OCI-LY7 (cell line): ENCODE measurements at regions not wholly inside any gene's neighbourhood (a gene's known extent, or its start where the extent isn't known, plus 50 kb on each side); places are given as distances from the start of the nearest gene placed in this dataset.

ENCODE experiments used
- BruUV-seq: library from RNA; stranded (reverse); fragments of 400-500 nt; replicated peaks from 2 replicates; lab custom pipeline; 2021; lab: Mats Ljungman, UMichigan
- CTCF ChIA-PET: fragments of 300-600 bp; sonication (Branson Sonifier 250); formaldehyde crosslinking; loops from one replicate; lab custom pipeline; 2022; ENCODE audit warnings: antibody characterized with exemption; ENCODE audit not compliant: unreplicated experiment; lab: Charles Lee
- POLR2A ChIA-PET: fragments of 300-600 bp; sonication (Branson Sonifier 250); formaldehyde crosslinking; loops from one replicate; lab custom pipeline; 2022; ENCODE audit warnings: antibody characterized with exemption; lab: Charles Lee
- DNase-seq: peaks from one replicate; pipeline ENCODE4 v3.0.0-alpha.2; 2015; ENCODE audit warnings: low spot score
- H2AFZ ChIP-seq: fragments of 200-600 bp; sonication (generic), shearing (Covaris generic); 2 replicates; pipeline ENCODE4 v1.6.1; 2014; ENCODE audit warnings: mild to moderate bottlenecking, antibody characterized with exemption, low read length, moderate library complexity
- H3K27ac ChIP-seq: fragments of 200-600 bp; sonication (generic); 2 replicates; pipeline ENCODE4 v1.5.1; 2014; ENCODE audit warnings: mixed run types, low read depth, mild to moderate bottlenecking, moderate library complexity, low read length, inconsistent platforms; ENCODE audit not compliant: poor library complexity, severe bottlenecking
- H3K36me3 ChIP-seq: fragments of 200-600 bp; sonication (generic); 2 replicates; pipeline ENCODE4 v1.6.1; 2014; ENCODE audit warnings: mild to moderate bottlenecking, antibody characterized with exemption, low read length, moderate library complexity, mixed read lengths; ENCODE audit not compliant: insufficient read depth
- H3K4me1 ChIP-seq: fragments of 200-600 bp; sonication (generic); 2 replicates; pipeline ENCODE4 v1.5.1; 2014; ENCODE audit warnings: mild to moderate bottlenecking, low read length; ENCODE audit not compliant: insufficient read depth, poor library complexity, severe bottlenecking
- H3K4me2 ChIP-seq: fragments of 200-600 bp; sonication (generic); 2 replicates; pipeline ENCODE4 v1.6.1; 2014; ENCODE audit warnings: mild to moderate bottlenecking, low read length
- H3K4me3 ChIP-seq: fragments of 200-600 bp; sonication (generic); 2 replicates; pipeline ENCODE4 v1.5.1; 2014; ENCODE audit warnings: mild to moderate bottlenecking, low read depth, low read length; ENCODE audit not compliant: poor library complexity, severe bottlenecking
- H3K79me2 ChIP-seq: fragments of 200-600 bp; sonication (generic); 2 replicates; pipeline ENCODE4 v1.6.1; 2016; ENCODE audit warnings: low read depth, mild to moderate bottlenecking, low read length, moderate library complexity, mixed read lengths; ENCODE audit not compliant: insufficient read depth
- H3K9me2 ChIP-seq: fragments of 200-600 bp; sonication (generic); 2 replicates; pipeline ENCODE4 v1.6.1; 2016; ENCODE audit warnings: mild to moderate bottlenecking, low read length, mixed read lengths; ENCODE audit not compliant: insufficient read depth
- H3K9me3 ChIP-seq: fragments of 200-600 bp; sonication (generic); 2 replicates; pipeline ENCODE4 v1.6.1; 2014; ENCODE audit warnings: mild to moderate bottlenecking, mixed run types, low read length, mixed read lengths
- H4K20me1 ChIP-seq: fragments of 200-600 bp; sonication (generic); 2 replicates; pipeline ENCODE4 v1.6.1; 2014; ENCODE audit warnings: mild to moderate bottlenecking, antibody characterized with exemption, low read length, moderate library complexity, mixed read lengths; ENCODE audit not compliant: insufficient read depth
- CTCF ChIP-seq: fragments of 200-600 bp; sonication (generic); conservative IDR thresholded peaks from 2 replicates; pipeline ENCODE4 v1.5.1; 2014; ENCODE audit warnings: mild to moderate bottlenecking, antibody characterized with exemption, low read length, moderate library complexity, mixed read lengths
- EZH2phosphoT487 ChIP-seq: fragments of 200-600 bp; sonication (generic); IDR thresholded peaks from 2 replicates; pipeline ENCODE4 v1.6.1; 2018; ENCODE audit warnings: low read depth, borderline replicate concordance, mild to moderate bottlenecking, mixed run types, antibody characterized with exemption, low read length, moderate library complexity, mixed read lengths
- intact Hi-C: fragments of 100-400 bp; cut with micrococcal nuclease; formaldehyde crosslinking; loops from one replicate; pipeline ENCODE4 v1.10.0; 2022; ENCODE audit not compliant: unreplicated experiment

- ChIA-PET CTCF (no interaction called here), POLR2A (interaction anchor here (0.7 kb wide), 2 partner anchors 49 to 543 kb away, joined by 3 to 4 read pairs; no protein-coding TSS in a partner anchor)
- no TSS peak for BruUV-seq
- H3K79me2 ChIP-seq: no peaks in the 10 kb centered on the region
- H3K36me3 ChIP-seq: no peaks in the 10 kb centered on the region
- H3K4me3 ChIP-seq: no peak overlapping the region
- no peak overlapping the region for H3K27ac ChIP-seq
- H4K20me1 ChIP-seq: no peaks in the 10 kb centered on the region
- TF ChIP-seq CTCF (no peak), EZH2phosphoT487 (no peak)
- no peaks in the 10 kb centered on the region for H3K9me2 ChIP-seq
- no peak overlapping the region for H3K4me2 ChIP-seq
- intact Hi-C loops: no loop called here
- no peaks in the 10 kb centered on the region for H3K9me3 ChIP-seq
- no peak overlapping the region for H2AFZ ChIP-seq
- H3K4me1 ChIP-seq: no peaks in the 10 kb centered on the region
- no peak for DNase-seq
Observed at GRCh38 chr4:135538698-135539097, 1337.1 kb upstream of the PABPC4L start.

- BruUV-seq: no TSS peak
- H3K4me1 ChIP-seq: no peaks in the 10 kb centered on the region
- ChIA-PET CTCF (no interaction called here), POLR2A (interaction anchor here (1.0 kb wide), 1 partner anchor 384 kb away, joined by 3 read pairs; no protein-coding TSS in a partner anchor)
- H3K36me3 ChIP-seq: no peaks in the 10 kb centered on the region
- no peaks in the 10 kb centered on the region for H3K9me3 ChIP-seq
- no peak overlapping the region for H2AFZ ChIP-seq
- H3K4me2 ChIP-seq: no peak overlapping the region
- no peak overlapping the region for H3K4me3 ChIP-seq
- no peak overlapping the region for H3K27ac ChIP-seq
- no peaks in the 10 kb centered on the region for H3K9me2 ChIP-seq
- no peaks in the 10 kb centered on the region for H3K79me2 ChIP-seq
- intact Hi-C loops: no loop called here
- H4K20me1 ChIP-seq: no peaks in the 10 kb centered on the region
- TF ChIP-seq CTCF (no peak), EZH2phosphoT487 (no peak)
- DNase-seq: no peak
Observed at GRCh38 chr4:135533053-135533452, 1331.5 kb upstream of the PABPC4L start.

- no peaks in the 10 kb centered on the region for H3K4me1 ChIP-seq
- no peak overlapping the region for H3K4me3 ChIP-seq
- BruUV-seq: no TSS peak
- H2AFZ ChIP-seq: no peak overlapping the region
- H4K20me1 ChIP-seq: no peaks in the 10 kb centered on the region
- TF ChIP-seq EZH2phosphoT487: no peak
- TF ChIP-seq CTCF: no peak
- H3K79me2 ChIP-seq: no peaks in the 10 kb centered on the region
- H3K9me3 ChIP-seq: no peaks in the 10 kb centered on the region
- H3K27ac ChIP-seq: no peak overlapping the region
- DNase-seq: no peak
- H3K4me2 ChIP-seq: no peak overlapping the region
- ChIA-PET POLR2A (interaction anchor here (1.0 kb wide), 1 partner anchor 384 kb away, joined by 3 read pairs; no protein-coding TSS in a partner anchor), CTCF (no interaction called here)
- no peaks in the 10 kb centered on the region for H3K36me3 ChIP-seq
- H3K9me2 ChIP-seq: no peaks in the 10 kb centered on the region
- intact Hi-C loops: no loop called here
Observed at GRCh38 chr4:135532132-135532531, 1330.5 kb upstream of the PABPC4L start.
